ENCODE measurements at regions not wholly inside any gene's neighbourhood (a gene's known extent, or its start where the extent isn't known, plus 50 kb on each side); places are given as distances from the start of the nearest gene placed in this dataset.

- TF ChIP-seq CTCF (IDR thresholded peaks at IDR 0.05) (no peak), POLR2A (IDR thresholded peaks at IDR 0.05) (no peak)
Observed at GRCh38 chr6:21367148-21367547, 226.4 kb upstream of the SOX4 start.
